Non-pigmented ciliary epithelial cell (primary cell): ENCODE measurements at regions not wholly inside any gene's neighbourhood (a gene's known extent, or its start where the extent isn't known, plus 50 kb on each side); places are given as distances from the start of the nearest gene placed in this dataset.

ENCODE experiments used
- DNase-seq: peaks from one replicate; pipeline ENCODE4 v3.0.0-alpha.2; 2010; ENCODE audit warnings: low read depth

- no peak for DNase-seq
Observed at GRCh38 chr1:229972600-229973296, 94.3 kb upstream of the GALNT2 start.

DNA sequence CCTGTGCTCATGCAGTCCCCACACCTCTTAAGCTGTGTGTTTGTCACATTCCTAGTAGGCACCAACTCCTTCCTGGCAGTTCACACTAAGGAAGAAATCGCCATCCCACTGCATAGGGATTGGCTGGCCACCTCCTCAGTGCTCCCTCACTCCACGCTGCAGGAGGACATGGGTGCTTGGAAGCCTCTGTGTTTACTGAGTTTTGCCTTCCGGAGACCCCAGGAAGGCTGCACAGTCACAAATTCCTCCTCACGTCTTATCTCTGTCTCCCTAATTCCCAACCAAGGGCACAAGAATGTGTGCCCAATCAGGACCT is 93.8 kb upstream of the GALNT2 start:
- no peak for DNase-seq

- no peak for DNase-seq
Observed at GRCh38 chr1:229975047-229975446, 92.0 kb upstream of the GALNT2 start.

DNA sequence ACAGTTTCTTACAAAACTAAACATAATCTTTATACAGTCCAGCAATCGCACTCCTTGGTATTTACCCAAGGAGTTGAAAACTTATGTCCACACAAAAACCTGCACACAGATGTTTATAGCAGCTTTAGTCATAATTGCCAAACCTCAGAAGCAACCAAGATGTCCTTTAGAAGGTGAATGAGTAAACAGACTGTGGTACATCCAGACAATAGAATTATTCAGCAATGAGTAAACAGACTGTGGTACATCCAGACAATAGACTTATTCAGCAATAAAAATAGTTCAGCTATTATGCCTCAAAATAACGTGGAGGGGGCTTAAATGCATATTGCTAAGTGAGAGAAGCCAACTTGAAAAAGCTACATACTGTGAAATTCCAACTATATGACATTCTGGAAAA is 87.0 kb upstream of the GALNT2 start:
- DNase-seq: no peak

DNA sequence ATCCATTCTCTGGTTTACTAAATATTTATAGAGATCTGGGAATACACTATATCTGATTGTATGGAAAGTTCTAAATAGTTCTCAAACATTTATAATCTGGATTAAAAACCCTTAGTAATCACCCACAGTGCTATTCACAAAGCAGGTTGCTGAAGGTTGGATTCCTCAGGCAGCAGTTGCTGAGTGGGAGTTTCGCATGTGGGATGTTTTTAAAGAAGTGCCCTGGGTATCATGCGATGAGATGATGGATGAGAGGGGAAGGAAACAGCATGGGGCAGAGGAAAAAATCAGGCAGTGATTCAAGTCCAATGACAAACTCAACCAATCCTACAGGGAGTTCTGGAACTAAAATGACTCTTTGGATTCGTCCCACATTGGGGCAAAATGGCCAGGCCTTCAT is 85.3 kb upstream of the GALNT2 start:
- DNase-seq: no peak

DNA sequence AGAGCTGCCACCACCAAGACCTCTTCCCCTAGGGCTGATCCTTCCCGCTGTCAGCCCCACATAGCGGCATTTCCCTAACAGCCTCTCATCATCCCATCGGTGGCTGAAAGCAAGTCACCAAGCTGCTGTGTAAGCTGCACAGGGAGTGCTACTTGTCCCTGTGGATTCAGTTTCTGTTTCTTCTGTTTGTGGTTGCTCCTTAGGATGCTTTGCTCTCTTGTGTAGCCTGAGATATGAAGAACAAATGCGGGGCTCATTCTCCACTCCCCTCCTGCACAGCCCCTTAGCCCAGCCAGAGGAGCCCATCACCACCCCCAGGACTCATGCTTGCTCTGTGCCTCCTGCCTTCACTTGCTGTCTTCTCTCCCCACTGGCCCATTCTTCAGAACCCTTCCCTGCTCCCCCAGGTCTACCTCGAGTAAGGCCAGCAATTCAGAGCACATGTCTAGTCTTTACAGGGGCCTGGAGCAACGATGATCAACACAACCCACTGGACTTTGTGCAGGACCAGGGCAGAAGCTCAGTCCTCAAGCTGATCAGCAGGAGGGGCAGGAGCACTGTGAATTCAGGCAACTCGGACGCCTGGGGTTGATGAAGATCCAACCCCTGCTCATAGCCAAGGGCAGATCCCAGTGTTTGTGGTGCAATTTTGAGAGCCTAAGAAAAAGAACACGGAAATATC is 82.6 kb upstream of the GALNT2 start:
- DNase-seq: no peak

DNA sequence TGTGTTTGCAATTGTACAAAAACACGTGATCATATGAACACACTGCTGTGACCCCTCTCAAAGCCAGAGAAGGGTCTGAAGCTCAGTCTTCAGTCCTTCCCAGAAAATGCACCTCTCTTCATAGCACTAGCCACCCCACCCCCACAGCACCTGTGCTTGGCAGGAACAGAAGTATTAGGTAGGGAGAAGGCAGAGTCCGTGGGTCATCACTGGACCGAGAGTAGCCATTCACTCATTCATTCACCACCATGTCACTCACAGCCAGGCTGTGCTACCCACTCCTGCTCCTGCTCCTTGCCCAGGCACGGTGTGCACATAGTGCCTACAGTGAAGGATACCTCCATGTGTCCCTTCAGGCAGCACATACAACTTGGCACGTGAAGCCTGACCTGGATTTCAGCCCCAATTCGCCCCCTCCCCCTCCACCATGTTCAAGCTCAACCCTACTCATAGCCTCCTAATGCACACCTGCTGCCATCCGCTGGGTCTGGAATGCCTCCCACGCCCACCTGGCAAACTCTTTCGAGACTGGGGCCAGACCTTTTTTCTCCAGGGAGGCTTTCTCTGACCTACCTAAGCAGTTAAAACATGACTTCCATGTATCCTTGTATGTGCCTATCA is 81.9 kb upstream of the GALNT2 start:
- DNase-seq: no peak

DNA sequence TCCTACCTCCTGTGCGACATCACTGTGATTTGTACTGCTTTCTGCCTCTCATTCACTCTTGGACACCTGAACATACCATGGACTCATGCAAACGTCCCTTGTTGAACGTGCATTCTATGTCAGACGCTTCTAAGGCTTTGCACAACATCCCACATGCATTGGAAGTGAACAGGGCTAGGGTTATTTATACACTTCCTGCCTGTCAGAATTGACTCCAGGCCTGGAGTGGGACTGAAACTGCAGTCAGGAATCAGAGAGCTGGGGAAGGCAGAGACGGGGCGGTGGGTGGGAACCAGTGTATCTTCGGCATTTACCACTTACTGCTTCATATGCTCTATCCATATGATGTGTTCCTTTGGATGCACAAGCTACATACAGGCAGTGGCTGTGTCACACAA is 81.4 kb upstream of the GALNT2 start:
- DNase-seq: no peak

- no peak for DNase-seq
Observed at GRCh38 chr1:229986737-229987337, 80.2 kb upstream of the GALNT2 start.

DNA sequence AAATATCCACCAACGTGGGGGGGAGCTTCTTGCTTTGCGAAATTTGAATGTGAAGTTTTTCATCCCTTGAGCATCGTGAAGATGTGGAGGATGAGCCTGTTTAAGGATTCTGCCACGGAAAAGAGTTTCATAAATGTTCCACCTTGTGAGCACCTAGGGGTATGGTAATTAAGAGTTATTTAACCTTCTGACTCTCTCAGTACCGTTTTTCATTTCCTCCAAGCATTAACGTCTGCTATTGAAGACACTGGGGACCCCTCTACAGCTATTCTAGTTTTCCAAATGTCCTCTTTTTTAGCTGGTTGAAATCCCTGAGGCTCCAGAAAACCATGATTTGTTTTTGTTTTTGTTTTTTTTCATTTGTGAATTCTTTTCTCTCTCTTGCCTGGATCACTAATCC is 79.1 kb upstream of the GALNT2 start:
- no peak for DNase-seq

DNA sequence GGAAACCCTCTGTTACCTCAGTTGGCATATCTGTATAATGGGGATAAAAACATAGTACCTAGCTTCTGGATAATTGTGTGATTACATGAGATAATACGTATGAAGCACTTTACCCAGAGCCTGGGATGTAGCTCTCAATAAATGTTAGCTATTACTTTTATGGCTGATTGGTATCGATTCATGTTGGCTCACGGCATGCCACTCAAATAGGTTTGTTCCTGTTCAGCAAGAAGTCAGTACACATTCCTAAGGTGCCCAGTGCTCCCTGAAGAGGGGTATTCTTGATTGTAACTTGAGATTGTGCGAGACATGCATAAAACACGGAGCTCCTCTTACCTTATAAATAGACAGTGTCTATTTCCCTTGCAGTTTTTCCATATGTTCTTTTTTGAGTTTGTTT is 78.5 kb upstream of the GALNT2 start:
- no peak for DNase-seq

DNA sequence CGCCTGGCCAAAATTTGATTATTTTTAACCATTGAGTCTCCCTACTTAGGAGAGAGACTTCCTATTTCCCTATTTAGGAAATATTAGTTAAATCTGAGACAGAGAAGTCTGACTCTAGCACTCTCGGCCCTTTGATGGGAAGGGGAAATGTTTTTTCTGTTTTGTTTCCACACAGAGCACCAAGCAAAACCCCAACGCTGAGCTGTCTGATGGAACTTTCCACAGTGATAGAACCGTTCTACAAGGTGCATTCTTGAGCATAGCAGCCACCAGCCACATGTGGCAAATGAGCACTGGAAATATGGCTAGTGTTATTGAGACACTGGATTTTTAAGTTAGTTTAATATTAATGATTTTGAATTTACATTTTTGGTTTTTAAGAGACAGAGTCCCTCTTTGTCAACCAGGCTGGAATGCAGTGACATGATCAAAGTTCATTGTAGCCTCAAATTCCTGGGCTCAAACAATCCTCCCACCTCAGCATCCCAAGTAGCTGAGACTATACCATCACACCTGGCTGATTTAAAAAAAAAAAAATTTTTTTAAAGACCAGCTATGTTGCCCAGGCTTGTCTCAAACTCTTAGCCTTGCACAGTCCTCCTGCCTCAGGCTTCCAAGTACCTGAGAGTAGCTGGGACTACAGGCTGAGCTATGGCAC is 77.3 kb upstream of the GALNT2 start:
- DNase-seq: no peak

GRCh38 chr1:229990326-229990725 is 76.7 kb upstream of the GALNT2 start:
- no peak for DNase-seq

GRCh38 chr1:229991104-229991513 is 75.9 kb upstream of the GALNT2 start:
- no peak for DNase-seq

DNA sequence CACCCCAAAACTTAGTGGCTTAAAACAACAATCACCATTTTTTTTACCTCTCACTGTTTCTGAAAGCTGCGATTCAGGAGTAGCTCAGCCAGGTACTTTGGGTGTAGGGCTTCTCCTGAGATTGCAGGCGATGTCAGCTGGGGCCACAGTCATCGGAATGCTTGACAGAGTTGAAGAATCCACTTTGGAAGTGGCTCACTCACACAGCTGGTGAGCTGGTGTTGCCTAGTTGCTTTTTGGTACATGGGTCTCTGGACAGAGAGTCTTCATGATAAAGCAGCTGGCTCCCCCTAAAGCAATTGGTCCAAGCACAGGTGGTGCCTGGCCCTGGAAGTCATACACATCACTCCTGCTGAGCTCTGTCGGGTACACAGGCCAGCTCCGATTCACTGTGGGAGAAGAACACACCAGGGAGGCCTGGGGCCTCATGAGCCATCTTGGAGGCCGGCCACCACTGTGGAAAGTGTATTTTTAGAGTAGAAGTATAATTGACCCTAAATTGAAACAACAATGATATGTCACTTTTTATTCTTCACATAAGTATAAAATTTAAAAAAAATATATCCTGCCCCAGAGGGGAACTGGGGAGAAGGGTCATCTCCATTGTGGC is 75.2 kb upstream of the GALNT2 start:
- no peak for DNase-seq

- no peak for DNase-seq
Observed at GRCh38 chr1:229993060-229993459, 74.0 kb upstream of the GALNT2 start.

DNA sequence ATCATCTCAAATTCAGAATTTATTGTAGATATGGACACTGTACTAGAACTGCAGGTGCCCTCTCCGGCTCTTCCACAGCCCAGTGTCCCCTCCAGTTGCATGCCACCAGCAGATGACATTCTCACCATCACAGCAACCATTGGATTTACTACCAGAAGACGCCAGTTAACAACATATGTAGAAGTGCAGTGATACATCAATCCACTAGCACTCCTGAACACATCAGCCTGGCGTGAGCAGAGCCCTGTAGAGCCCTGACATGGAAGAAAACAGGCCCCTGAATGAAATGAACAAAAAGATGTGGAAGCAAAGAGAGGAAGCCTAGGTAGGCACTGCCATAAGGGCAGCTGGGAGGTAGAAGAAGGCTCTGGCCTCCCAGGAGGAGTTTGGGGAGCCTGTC is 73.1 kb upstream of the GALNT2 start:
- DNase-seq: no peak

DNA sequence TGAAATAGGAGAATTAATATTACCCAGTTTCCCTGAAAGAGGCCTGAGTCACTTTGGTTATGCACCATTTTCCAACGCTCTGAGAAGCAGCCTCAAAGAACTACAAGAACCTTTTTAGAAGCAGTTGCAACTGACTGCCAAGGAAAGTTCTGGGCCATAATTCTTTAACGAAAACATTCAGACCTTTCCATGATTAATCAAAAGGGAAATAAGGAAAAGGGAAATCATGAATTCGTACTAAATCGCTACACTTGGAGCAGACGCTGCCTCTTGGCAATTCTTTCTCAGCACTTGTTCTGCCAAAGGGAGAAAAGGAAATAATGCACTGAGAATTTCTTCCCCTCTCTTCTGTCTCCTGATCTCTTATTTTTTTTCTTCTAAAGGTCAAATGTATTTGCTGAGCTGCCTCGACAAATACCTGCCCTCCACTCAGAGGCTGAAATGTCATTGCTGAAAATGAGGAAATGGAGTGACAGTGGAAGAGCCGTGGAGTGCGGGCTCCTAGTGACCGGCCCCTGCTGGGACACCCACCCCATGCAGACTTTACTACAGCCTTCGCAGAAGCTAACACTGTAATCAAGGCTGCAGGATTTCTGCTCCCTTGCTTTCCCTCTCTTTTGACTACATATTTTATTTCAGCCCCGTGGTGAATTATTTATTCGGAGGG is 67.9 kb upstream of the GALNT2 start:
- no peak for DNase-seq

- no peak for DNase-seq
Observed at GRCh38 chr1:230000493-230001184, 66.4 kb upstream of the GALNT2 start.

GRCh38 chr1:230002164-230002803 is 64.8 kb upstream of the GALNT2 start:
- DNase-seq: no peak

GRCh38 chr1:230003409-230003808 is 63.6 kb upstream of the GALNT2 start:
- no peak for DNase-seq
